ENCODE measurements at regions not wholly inside any gene's neighbourhood (a gene's known extent, or its start where the extent isn't known, plus 50 kb on each side); places are given as distances from the start of the nearest gene placed in this dataset.

DNA sequence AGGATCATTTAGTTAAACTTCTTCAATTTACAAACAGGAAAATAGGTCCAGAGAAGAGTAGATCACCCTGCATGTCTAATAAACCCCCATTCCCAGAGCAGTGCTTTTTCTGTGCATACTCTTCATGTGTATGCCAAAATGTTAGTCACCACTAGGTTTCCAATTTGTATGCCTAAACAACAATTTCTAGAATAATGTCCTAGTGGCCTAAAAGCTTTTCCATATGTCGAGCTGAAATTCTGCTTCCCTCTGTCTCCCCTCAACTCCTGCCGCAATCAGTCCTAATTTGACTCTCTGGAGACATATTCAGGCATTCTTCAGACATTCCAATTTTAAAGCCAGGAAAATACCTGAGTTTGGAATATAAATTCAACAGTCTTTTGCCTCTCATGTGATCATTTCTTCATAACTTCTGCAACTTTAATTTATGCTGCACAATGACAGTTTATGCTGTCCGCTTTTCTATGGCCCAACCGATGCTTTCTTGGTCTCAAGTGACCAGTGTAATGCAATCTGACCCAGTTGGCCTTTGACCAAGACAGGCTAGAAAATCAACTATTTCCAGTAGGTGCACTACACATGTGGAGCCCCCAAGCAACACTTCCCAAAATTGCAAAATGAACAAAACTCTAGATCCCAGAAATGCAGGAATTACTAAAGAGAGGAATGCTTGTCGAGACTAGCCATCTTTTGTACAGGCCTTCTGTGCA is 122.9 kb upstream of the FMR1 start:
- TF ChIP-seq, protein P1, sequence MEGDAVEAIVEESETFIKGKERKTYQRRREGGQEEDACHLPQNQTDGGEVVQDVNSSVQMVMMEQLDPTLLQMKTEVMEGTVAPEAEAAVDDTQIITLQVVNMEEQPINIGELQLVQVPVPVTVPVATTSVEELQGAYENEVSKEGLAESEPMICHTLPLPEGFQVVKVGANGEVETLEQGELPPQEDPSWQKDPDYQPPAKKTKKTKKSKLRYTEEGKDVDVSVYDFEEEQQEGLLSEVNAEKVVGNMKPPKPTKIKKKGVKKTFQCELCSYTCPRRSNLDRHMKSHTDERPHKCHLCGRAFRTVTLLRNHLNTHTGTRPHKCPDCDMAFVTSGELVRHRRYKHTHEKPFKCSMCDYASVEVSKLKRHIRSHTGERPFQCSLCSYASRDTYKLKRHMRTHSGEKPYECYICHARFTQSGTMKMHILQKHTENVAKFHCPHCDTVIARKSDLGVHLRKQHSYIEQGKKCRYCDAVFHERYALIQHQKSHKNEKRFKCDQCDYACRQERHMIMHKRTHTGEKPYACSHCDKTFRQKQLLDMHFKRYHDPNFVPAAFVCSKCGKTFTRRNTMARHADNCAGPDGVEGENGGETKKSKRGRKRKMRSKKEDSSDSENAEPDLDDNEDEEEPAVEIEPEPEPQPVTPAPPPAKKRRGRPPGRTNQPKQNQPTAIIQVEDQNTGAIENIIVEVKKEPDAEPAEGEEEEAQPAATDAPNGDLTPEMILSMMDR (IDR thresholded peaks at IDR 0.05; ENCODE audit: low read length), result no peak
- TF ChIP-seq EZH2 (IDR thresholded peaks at IDR 0.05; ENCODE audit: borderline replicate concordance, low read length), result no peak
